Fibroblast of gingiva (primary cell): ENCODE measurements at regions not wholly inside any gene's neighbourhood (a gene's known extent, or its start where the extent isn't known, plus 50 kb on each side); places are given as distances from the start of the nearest gene placed in this dataset.
"Not testable (repeated sequence)": the region's sequence is repeated elsewhere in the genome, so short reads cannot be mapped to it uniquely, and the experiment has no call there.

Source experiments
- DNase-seq: peaks from one replicate; pipeline ENCODE4 v3.0.0-alpha.2; 2011; ENCODE audit warnings: low read depth

- DNase-seq: peak; percentile 26
Measured at GRCh38 chr7:106345421-106346166, 60.8 kb upstream of the NAMPT start.

- no peak for DNase-seq
Measured at GRCh38 chr7:106344861-106345260, 60.1 kb upstream of the NAMPT start.

GRCh38 chr7:106344211-106344610 lies 59.4 kb upstream of the NAMPT start:
- no peak for DNase-seq

GRCh38 chr7:106342049-106342448 lies 57.3 kb upstream of the NAMPT start:
- not testable (repeated sequence) for DNase-seq

GRCh38 chr7:106340247-106340596 lies 55.4 kb upstream of the NAMPT start:
- DNase-seq: not testable (repeated sequence)

GRCh38 chr7:106339513-106340246 lies 54.9 kb upstream of the NAMPT start:
- no peak for DNase-seq

- DNase-seq: no peak
Measured at GRCh38 chr7:106337754-106338153, 53.0 kb upstream of the NAMPT start.

GRCh38 chr7:106335814-106336213 lies 51.0 kb upstream of the NAMPT start:
- no peak for DNase-seq
